WTC11 (cell line): ENCODE measurements at regions not wholly inside any gene's neighbourhood (a gene's known extent, or its start where the extent isn't known, plus 50 kb on each side); places are given as distances from the start of the nearest gene placed in this dataset.

Source experiments
- ATAC-seq: fragments of 200-7000 bp; cut with Tn5 transposase; 2 replicates; pipeline ENCODE4 v1.10.0; 2021; ENCODE audit warnings: mild to moderate bottlenecking, moderate library complexity
- CTCF ChIA-PET: fragments of 300-600 bp; sonication (Branson Sonifier 250); formaldehyde crosslinking; loops from one replicate; lab custom pipeline; 2021; ENCODE audit warnings: antibody characterized with exemption; lab: Charles Lee
- POLR2A ChIA-PET: fragments of 350-600 bp; sonication (Branson Sonifier 250); formaldehyde crosslinking; loops from one replicate; lab custom pipeline; 2021; ENCODE audit warnings: antibody characterized with exemption; lab: Charles Lee
- DNase-seq: peaks from one replicate; pipeline ENCODE4 v3.0.0; 2021; ENCODE audit warnings: low spot score
- H3K27ac Mint-ChIP-seq: 2 replicates; pipeline ENCODE4 v1.8.0; 2021; ENCODE audit warnings: mixed read lengths
- H3K27me3 Mint-ChIP-seq: 2 replicates; pipeline ENCODE4 v1.8.0; 2021; ENCODE audit warnings: low read depth, mild to moderate bottlenecking, moderate library complexity, mixed read lengths
- H3K36me3 Mint-ChIP-seq: 2 replicates; pipeline ENCODE4 v1.8.0; 2021; ENCODE audit warnings: mixed read lengths
- H3K4me1 Mint-ChIP-seq: 2 replicates; pipeline ENCODE4 v1.8.0; 2022; ENCODE audit warnings: mixed read lengths
- H3K4me3 Mint-ChIP-seq: 2 replicates; pipeline ENCODE4 v1.8.0; 2021; ENCODE audit warnings: mild to moderate bottlenecking, moderate library complexity, mixed read lengths
- H3K9me3 Mint-ChIP-seq: 2 replicates; pipeline ENCODE4 v1.8.0; 2021; ENCODE audit warnings: mixed read lengths
- CREB1 ChIP-seq: sonication (generic); formaldehyde crosslinking; IDR thresholded peaks from 2 replicates; pipeline ENCODE4 v1.8.0; 2023; ENCODE audit warnings: mild to moderate bottlenecking, missing genetic modification reagents
- CREM ChIP-seq: sonication (generic); formaldehyde crosslinking; IDR thresholded peaks from 2 replicates; pipeline ENCODE4 v1.8.1; 2022; ENCODE audit warnings: mild to moderate bottlenecking, missing genetic modification reagents, moderate library complexity
- ELF4 ChIP-seq: sonication (generic); formaldehyde crosslinking; IDR thresholded peaks from 2 replicates; pipeline ENCODE4 v1.8.1; 2022; ENCODE audit warnings: low read depth, mild to moderate bottlenecking, moderate library complexity, missing genetic modification reagents
- ETV6 ChIP-seq: sonication (generic); formaldehyde crosslinking; IDR thresholded peaks from 2 replicates; pipeline ENCODE4 v1.8.1; 2022; ENCODE audit warnings: mild to moderate bottlenecking, missing genetic modification reagents
- FOXK1 ChIP-seq: sonication (generic); formaldehyde crosslinking; IDR thresholded peaks from 2 replicates; pipeline ENCODE4 v1.8.0; 2022; ENCODE audit warnings: mild to moderate bottlenecking, moderate library complexity, missing genetic modification reagents
- NFE2L1 ChIP-seq: sonication (generic); formaldehyde crosslinking; IDR thresholded peaks from 2 replicates; pipeline ENCODE4 v1.8.1; 2023; ENCODE audit warnings: missing genetic modification reagents
- PRRX2 ChIP-seq: fragments of 250-450 bp; sonication (Bioruptor Pico); IDR thresholded peaks from 2 replicates; pipeline ENCODE4 v1.8.0; 2021; ENCODE audit warnings: mild to moderate bottlenecking
- RORB ChIP-seq: fragments of 250-450 bp; sonication (Bioruptor Pico); IDR thresholded peaks from 2 replicates; pipeline ENCODE4 v1.9.0; 2021; ENCODE audit warnings: mild to moderate bottlenecking
- SMAD3 ChIP-seq: sonication (generic); formaldehyde crosslinking; IDR thresholded peaks from 2 replicates; pipeline ENCODE4 v1.8.0; 2022; ENCODE audit warnings: missing genetic modification reagents, mild to moderate bottlenecking, borderline replicate concordance
- TCF7 ChIP-seq: sonication (generic); formaldehyde crosslinking; IDR thresholded peaks from 2 replicates; pipeline ENCODE4 v1.8.0; 2022; ENCODE audit warnings: mild to moderate bottlenecking, low read depth, missing genetic modification reagents, moderate library complexity
- TEAD4 ChIP-seq: sonication (generic); formaldehyde crosslinking; IDR thresholded peaks from 2 replicates; pipeline ENCODE4 v1.8.0; 2022; ENCODE audit warnings: mild to moderate bottlenecking, missing genetic modification reagents
- ZBTB21 ChIP-seq: sonication (generic); formaldehyde crosslinking; IDR thresholded peaks from 2 replicates; pipeline ENCODE4 v1.8.1; 2023; ENCODE audit warnings: mild to moderate bottlenecking, missing genetic modification reagents, borderline replicate concordance
- ZNF121 ChIP-seq: sonication (generic); formaldehyde crosslinking; IDR thresholded peaks from 2 replicates; pipeline ENCODE4 v1.8.0; 2023; ENCODE audit warnings: missing genetic modification reagents
- ZNF219 ChIP-seq: sonication (generic); formaldehyde crosslinking; IDR thresholded peaks from 2 replicates; pipeline ENCODE4 v1.8.0; 2023; ENCODE audit warnings: missing genetic modification reagents, mild to moderate bottlenecking, borderline replicate concordance
- ZNF396 ChIP-seq: fragments of 250-450 bp; sonication (Bioruptor Pico); IDR thresholded peaks from 2 replicates; pipeline ENCODE4 v1.8.0; 2021; ENCODE audit warnings: mild to moderate bottlenecking, moderate library complexity, borderline replicate concordance
- ZNF416 ChIP-seq: fragments of 250-450 bp; sonication (Bioruptor Pico); IDR thresholded peaks from 2 replicates; pipeline ENCODE4 v1.9.0; 2021; ENCODE audit warnings: mild to moderate bottlenecking, inconsistent platforms
- TF ChIP-seq, protein P1 (sequence below): sonication (generic); formaldehyde crosslinking; IDR thresholded peaks from 2 replicates; pipeline ENCODE4 v1.8.0; 2022; ENCODE audit warnings: mild to moderate bottlenecking, missing genetic modification reagents
- TF ChIP-seq, protein P2 (sequence below): fragments of 250-450 bp; sonication (Bioruptor Pico); IDR thresholded peaks from 2 replicates; pipeline ENCODE4 v1.9.0; 2021; ENCODE audit warnings: mild to moderate bottlenecking
- TF ChIP-seq, protein P3 (sequence below): sonication (generic); formaldehyde crosslinking; conservative IDR thresholded peaks from 2 replicates; pipeline ENCODE4 v1.8.1; 2023; ENCODE audit warnings: mild to moderate bottlenecking, low read depth, missing genetic modification reagents, moderate library complexity
- TF ChIP-seq, protein P4 (sequence below): sonication (generic); formaldehyde crosslinking; IDR thresholded peaks from 2 replicates; pipeline ENCODE4 v1.8.0; 2022; ENCODE audit warnings: mild to moderate bottlenecking, missing genetic modification reagents
- TF ChIP-seq, protein P5 (sequence below): fragments of 250-450 bp; sonication (Bioruptor Pico); IDR thresholded peaks from 2 replicates; pipeline ENCODE4 v2.1.2; 2022; ENCODE audit warnings: mild to moderate bottlenecking, moderate library complexity
- TF ChIP-seq, protein P6 (sequence below): sonication (generic); formaldehyde crosslinking; IDR thresholded peaks from 2 replicates; pipeline ENCODE4 v1.8.0; 2022; ENCODE audit warnings: missing genetic modification reagents
- TF ChIP-seq, protein P7 (sequence below): sonication (generic); formaldehyde crosslinking; conservative IDR thresholded peaks from 2 replicates; pipeline ENCODE4 v1.8.1; 2022; ENCODE audit warnings: mild to moderate bottlenecking, missing genetic modification reagents

DNA sequence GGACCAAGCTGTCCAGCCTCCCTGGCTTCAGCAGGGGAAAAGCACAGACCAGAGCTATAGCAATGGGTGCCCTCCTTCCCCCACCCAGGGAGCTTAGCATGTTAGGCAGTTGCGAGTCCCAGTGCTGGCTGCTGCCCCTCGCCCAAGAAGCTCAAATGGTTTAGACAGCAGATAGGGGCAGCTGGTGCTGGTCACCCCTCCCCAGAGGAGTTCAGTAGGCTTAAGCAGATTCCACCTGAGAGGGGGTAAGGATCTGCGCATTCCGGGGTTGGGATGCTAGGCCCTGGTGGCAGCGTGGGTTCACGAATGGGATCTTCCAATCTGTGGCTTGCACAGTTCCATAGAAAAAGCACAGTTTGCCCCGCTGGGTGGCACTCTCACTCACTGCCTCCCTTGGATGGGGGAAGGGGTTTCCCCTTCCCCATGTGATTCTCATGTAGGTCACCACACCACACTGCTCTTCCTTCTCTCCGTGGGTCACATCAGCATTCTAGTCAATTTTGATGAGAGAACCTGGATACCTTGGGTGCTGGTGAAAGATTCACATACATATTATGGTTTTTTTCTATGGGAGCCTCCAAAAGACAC is 665.6 kb downstream of the C12orf50 start:
- H3K36me3 Mint-ChIP-seq = peaks cover 10% of the 10 kb centered on the region
- TF ChIP-seq ELF4 (CRISPR knock-in tag) (no peak), ZNF219 (CRISPR knock-in tag) (no peak), ZNF416 (no peak), NFE2L1 (no peak), FOXK1 (no peak), TEAD4 (CRISPR knock-in tag) (no peak), TCF7 (CRISPR knock-in tag) (no peak), ZBTB21 (CRISPR knock-in tag) (no peak), RORB (no peak), ZNF121 (no peak), PRRX2 (no peak), CREM (CRISPR knock-in tag) (no peak), CREB1 (CRISPR knock-in tag) (no peak), ZNF396 (CRISPR knock-in tag) (no peak)
- TF ChIP-seq, protein P1, sequence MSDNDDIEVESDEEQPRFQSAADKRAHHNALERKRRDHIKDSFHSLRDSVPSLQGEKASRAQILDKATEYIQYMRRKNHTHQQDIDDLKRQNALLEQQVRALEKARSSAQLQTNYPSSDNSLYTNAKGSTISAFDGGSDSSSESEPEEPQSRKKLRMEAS (CRISPR knock-in tag) = no peak
- TF ChIP-seq, protein P2, sequence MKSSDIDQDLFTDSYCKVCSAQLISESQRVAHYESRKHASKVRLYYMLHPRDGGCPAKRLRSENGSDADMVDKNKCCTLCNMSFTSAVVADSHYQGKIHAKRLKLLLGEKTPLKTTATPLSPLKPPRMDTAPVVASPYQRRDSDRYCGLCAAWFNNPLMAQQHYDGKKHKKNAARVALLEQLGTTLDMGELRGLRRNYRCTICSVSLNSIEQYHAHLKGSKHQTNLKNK (CRISPR knock-in tag) = no peak
- TF ChIP-seq, protein P3, sequence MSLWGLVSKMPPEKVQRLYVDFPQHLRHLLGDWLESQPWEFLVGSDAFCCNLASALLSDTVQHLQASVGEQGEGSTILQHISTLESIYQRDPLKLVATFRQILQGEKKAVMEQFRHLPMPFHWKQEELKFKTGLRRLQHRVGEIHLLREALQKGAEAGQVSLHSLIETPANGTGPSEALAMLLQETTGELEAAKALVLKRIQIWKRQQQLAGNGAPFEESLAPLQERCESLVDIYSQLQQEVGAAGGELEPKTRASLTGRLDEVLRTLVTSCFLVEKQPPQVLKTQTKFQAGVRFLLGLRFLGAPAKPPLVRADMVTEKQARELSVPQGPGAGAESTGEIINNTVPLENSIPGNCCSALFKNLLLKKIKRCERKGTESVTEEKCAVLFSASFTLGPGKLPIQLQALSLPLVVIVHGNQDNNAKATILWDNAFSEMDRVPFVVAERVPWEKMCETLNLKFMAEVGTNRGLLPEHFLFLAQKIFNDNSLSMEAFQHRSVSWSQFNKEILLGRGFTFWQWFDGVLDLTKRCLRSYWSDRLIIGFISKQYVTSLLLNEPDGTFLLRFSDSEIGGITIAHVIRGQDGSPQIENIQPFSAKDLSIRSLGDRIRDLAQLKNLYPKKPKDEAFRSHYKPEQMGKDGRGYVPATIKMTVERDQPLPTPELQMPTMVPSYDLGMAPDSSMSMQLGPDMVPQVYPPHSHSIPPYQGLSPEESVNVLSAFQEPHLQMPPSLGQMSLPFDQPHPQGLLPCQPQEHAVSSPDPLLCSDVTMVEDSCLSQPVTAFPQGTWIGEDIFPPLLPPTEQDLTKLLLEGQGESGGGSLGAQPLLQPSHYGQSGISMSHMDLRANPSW (CRISPR knock-in tag) = no peak
- TF ChIP-seq, protein P4, sequence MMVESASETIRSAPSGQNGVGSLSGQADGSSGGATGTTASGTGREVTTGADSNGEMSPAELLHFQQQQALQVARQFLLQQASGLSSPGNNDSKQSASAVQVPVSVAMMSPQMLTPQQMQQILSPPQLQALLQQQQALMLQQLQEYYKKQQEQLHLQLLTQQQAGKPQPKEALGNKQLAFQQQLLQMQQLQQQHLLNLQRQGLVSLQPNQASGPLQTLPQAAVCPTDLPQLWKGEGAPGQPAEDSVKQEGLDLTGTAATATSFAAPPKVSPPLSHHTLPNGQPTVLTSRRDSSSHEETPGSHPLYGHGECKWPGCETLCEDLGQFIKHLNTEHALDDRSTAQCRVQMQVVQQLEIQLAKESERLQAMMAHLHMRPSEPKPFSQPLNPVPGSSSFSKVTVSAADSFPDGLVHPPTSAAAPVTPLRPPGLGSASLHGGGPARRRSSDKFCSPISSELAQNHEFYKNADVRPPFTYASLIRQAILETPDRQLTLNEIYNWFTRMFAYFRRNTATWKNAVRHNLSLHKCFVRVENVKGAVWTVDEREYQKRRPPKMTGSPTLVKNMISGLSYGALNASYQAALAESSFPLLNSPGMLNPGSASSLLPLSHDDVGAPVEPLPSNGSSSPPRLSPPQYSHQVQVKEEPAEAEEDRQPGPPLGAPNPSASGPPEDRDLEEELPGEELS = no peak
- ATAC-seq = 0 out of 2 replicates have a peak, but pooled peaks have one; percentile 24
- CTCF ChIA-PET = no interaction called here
- no peak overlapping the region for H3K27ac Mint-ChIP-seq
- DNase-seq = no peak
- H3K27me3 Mint-ChIP-seq = no peaks in the 10 kb centered on the region
- H3K9me3 Mint-ChIP-seq = peaks cover 52% of the 10 kb centered on the region
- POLR2A ChIA-PET = no interaction called here
- no peaks in the 10 kb centered on the region for H3K4me1 Mint-ChIP-seq
- H3K4me3 Mint-ChIP-seq = no peak overlapping the region

DNA sequence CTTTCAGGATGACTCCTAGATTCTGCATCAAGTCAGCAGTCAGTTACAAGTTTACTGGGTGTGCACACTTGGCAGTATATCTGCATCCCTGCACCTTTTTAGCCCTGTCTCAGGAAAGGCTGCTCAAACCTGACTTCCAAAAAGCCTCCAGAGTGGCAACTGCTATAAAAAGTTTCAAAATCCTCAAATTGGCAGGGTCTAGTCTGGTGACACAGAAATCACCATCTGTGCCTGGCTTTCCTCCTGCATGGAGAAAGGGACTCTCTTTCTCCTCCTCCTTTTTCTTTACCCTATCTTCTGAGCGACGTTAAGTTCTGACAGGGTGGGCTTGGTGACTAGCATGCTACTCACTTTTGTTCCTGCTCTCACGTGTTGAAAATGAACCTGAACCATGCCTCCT is 679.5 kb downstream of the C12orf50 start:
- POLR2A ChIA-PET = no interaction called here
- Mint-ChIP-seq H3K4me1 (no peaks in the 10 kb centered on the region), H3K4me3 (no peak overlapping the region), H3K27ac (no peak overlapping the region), H3K36me3 (no peaks in the 10 kb centered on the region), H3K9me3 (no peaks in the 10 kb centered on the region)
- no peak for ATAC-seq
- CTCF ChIA-PET = no interaction called here
- no peak for DNase-seq
- no peak for TF ChIP-seq ETV6 (CRISPR knock-in tag)
- TF ChIP-seq, protein P5, sequence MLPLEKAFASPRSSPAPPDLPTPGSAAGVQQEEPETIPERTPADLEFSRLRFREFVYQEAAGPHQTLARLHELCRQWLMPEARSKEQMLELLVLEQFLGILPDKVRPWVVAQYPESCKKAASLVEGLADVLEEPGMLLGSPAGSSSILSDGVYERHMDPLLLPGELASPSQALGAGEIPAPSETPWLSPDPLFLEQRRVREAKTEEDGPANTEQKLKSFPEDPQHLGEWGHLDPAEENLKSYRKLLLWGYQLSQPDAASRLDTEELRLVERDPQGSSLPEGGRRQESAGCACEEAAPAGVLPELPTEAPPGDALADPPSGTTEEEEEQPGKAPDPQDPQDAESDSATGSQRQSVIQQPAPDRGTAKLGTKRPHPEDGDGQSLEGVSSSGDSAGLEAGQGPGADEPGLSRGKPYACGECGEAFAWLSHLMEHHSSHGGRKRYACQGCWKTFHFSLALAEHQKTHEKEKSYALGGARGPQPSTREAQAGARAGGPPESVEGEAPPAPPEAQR (CRISPR knock-in tag) = no peak
- TF ChIP-seq, protein P6, sequence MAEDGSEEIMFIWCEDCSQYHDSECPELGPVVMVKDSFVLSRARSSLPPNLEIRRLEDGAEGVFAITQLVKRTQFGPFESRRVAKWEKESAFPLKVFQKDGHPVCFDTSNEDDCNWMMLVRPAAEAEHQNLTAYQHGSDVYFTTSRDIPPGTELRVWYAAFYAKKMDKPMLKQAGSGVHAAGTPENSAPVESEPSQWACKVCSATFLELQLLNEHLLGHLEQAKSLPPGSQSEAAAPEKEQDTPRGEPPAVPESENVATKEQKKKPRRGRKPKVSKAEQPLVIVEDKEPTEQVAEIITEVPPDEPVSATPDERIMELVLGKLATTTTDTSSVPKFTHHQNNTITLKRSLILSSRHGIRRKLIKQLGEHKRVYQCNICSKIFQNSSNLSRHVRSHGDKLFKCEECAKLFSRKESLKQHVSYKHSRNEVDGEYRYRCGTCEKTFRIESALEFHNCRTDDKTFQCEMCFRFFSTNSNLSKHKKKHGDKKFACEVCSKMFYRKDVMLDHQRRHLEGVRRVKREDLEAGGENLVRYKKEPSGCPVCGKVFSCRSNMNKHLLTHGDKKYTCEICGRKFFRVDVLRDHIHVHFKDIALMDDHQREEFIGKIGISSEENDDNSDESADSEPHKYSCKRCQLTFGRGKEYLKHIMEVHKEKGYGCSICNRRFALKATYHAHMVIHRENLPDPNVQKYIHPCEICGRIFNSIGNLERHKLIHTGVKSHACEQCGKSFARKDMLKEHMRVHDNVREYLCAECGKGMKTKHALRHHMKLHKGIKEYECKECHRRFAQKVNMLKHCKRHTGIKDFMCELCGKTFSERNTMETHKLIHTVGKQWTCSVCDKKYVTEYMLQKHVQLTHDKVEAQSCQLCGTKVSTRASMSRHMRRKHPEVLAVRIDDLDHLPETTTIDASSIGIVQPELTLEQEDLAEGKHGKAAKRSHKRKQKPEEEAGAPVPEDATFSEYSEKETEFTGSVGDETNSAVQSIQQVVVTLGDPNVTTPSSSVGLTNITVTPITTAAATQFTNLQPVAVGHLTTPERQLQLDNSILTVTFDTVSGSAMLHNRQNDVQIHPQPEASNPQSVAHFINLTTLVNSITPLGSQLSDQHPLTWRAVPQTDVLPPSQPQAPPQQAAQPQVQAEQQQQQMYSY = no peak
- TF ChIP-seq, protein P7, sequence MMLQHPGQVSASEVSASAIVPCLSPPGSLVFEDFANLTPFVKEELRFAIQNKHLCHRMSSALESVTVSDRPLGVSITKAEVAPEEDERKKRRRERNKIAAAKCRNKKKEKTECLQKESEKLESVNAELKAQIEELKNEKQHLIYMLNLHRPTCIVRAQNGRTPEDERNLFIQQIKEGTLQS (CRISPR knock-in tag) = no peak
- no peak for TF ChIP-seq SMAD3 (CRISPR knock-in tag)
- no peak for TF ChIP-seq CREB1 (CRISPR knock-in tag)
- TF ChIP-seq, all 79 proteins: peak for 0
- H3K27me3 Mint-ChIP-seq = no peaks in the 10 kb centered on the region
